ENCODE measurements at regions not wholly inside any gene's neighbourhood (a gene's known extent, or its start where the extent isn't known, plus 50 kb on each side); places are given as distances from the start of the nearest gene placed in this dataset.

GRCh38 chr7:35865287-35865686 lies 64.4 kb downstream of the SEPTIN7 start:
- no peak overlapping the region for H3K23ac ChIP-seq (ENCODE audit: low read depth, low read length)
- peaks cover 9% of the 10 kb centered on the region for H3K36me3 ChIP-seq (ENCODE audit: control insufficient read depth, insufficient read depth, low read length)
- H2AK5ac ChIP-seq (ENCODE audit: low read depth, low read length): no peak overlapping the region
- TF ChIP-seq MAZ (IDR thresholded peaks at IDR 0.05; ENCODE audit: borderline replicate concordance, low read depth, low read length) (no peak), RAD21 (IDR thresholded peaks at IDR 0.05; ENCODE audit: low read length) (no peak), POLR2A (IDR thresholded peaks at IDR 0.05; ENCODE audit: low read depth, low read length) (no peak), ELK1 (IDR thresholded peaks at IDR 0.05; ENCODE audit: borderline replicate concordance, low read depth, low read length) (no peak), BHLHE40 (IDR thresholded peaks at IDR 0.05; ENCODE audit: low read depth, low read length) (no peak)
- ATAC-seq (ENCODE audit: low read depth) (no peak), DNase-seq (no peak)
- CTCF ChIA-PET: interaction anchor here (0.7 kb wide), 1 partner anchor 63 kb away, joined by 3 read pairs; no protein-coding TSS in a partner anchor
- no peak overlapping the region for H4K91ac ChIP-seq (ENCODE audit: insufficient read depth, low read depth, low read length)
- no peak overlapping the region for H2AK9ac ChIP-seq (replicated peaks; ENCODE audit: low read depth, low read length, poor library complexity)
- no peak overlapping the region for H3K18ac ChIP-seq (ENCODE audit: low read depth, low read length)
- POLR2A ChIA-PET (ENCODE audit: unreplicated experiment): no interaction called here
- no peak overlapping the region for H2BK5ac ChIP-seq (ENCODE audit: low read depth, low read length, poor library complexity, severe bottlenecking)
- no peak overlapping the region for H3K4ac ChIP-seq (ENCODE audit: low read depth, low read length)
- no peaks in the 10 kb centered on the region for H3K27me3 ChIP-seq (ENCODE audit: control insufficient read depth, insufficient read depth, low read length)
- H4K8ac ChIP-seq (ENCODE audit: low read depth in 2 of 2, low read length in 2 of 2): no peak overlapping the region
- intact Hi-C loops (cut with micrococcal nuclease) (no loop called here), in situ Hi-C loops (cut with MboI; ENCODE audit: low sequenced_read_pairs) (no loop called here), dilution Hi-C loops (cut with HindIII; ENCODE audit: low sequenced_read_pairs, unreplicated experiment) (no loop called here)
- no peak overlapping the region for H2BK120ac ChIP-seq (ENCODE audit: low read depth, low read length)
- H2AFZ ChIP-seq (replicated peaks; ENCODE audit: low read length, poor library complexity): no peak overlapping the region
- no CpG with 5 or more reads among the region's 3 CpGs for WGBS, 2 experiments (ENCODE audit: extremely low coverage in 2 of 2, insufficient read length in 1 of 2)
- H4K5ac ChIP-seq (ENCODE audit: low read depth, low read length): no peak overlapping the region
- H3K9me3 ChIP-seq (ENCODE audit: control insufficient read depth, insufficient read depth, low read length): no peaks in the 10 kb centered on the region
- no peak overlapping the region for H3K14ac ChIP-seq (replicated peaks; ENCODE audit: low read depth, low read length)
- H2BK15ac ChIP-seq (ENCODE audit: low read depth, low read length): no peak overlapping the region
- H3K9ac ChIP-seq (ENCODE audit: low read depth, low read length): no peak overlapping the region
- H3K27ac ChIP-seq (ENCODE audit: insufficient read depth, low read length): no peak overlapping the region
- no peak overlapping the region for H3K4me3 ChIP-seq (ENCODE audit: insufficient read depth, low read depth, low read length)
- no peak overlapping the region for H3K56ac ChIP-seq (ENCODE audit: extremely low read depth, insufficient read depth, low read length)
- H3K9me1 ChIP-seq (ENCODE audit: insufficient read depth, low read length): peaks cover 2% of the 10 kb centered on the region
- no peak overlapping the region for H3K4me2 ChIP-seq (ENCODE audit: low read depth, low read length)
- H3K79me1 ChIP-seq (ENCODE audit: low read depth in 1 of 2, low read length in 2 of 2): peaks cover 25 to 58% of the 10 kb centered on the region in 2 experiments
- H2BK20ac ChIP-seq (ENCODE audit: low read depth, low read length): no peak overlapping the region
- no peaks in the 10 kb centered on the region; the same call in none of the 2 replicates for H3K4me1 ChIP-seq (ENCODE audit: control insufficient read depth, insufficient read depth, low read length)
- BruUV-seq (replicated peaks): no TSS peak
- H4K20me1 ChIP-seq (ENCODE audit: insufficient read depth, low read length): peaks cover 17% of the 10 kb centered on the region
